Head of caudate nucleus (tissue), 42 donors: ENCODE measurements at regions not wholly inside any gene's neighbourhood (a gene's known extent, or its start where the extent isn't known, plus 50 kb on each side); places are given as distances from the start of the nearest gene placed in this dataset.
A peak's percentile ranks its signal among the peaks of the same experiment; 100 is the strongest.
"Not testable (repeated sequence)": the region's sequence is repeated elsewhere in the genome, so short reads cannot be mapped to it uniquely, and the experiment has no call there.

Experiments used
- DNase-seq, 42 donors: peaks; one replicate each; pipeline versions ENCODE4 v3.0.0 to v3.0.0-alpha.2; 2020 to 2021; ENCODE audit warnings: mixed read lengths in 7 of 42
- intact Hi-C: fragments of 100-400 bp; cut with DNase I; formaldehyde crosslinking; loops from one replicate; pipeline ENCODE4 v1.15.0; 2022

- DNase-seq, result no peak
- intact Hi-C loops, result no loop called here
Observed at GRCh38 chr18:37874721-37875120, 309.1 kb upstream of the CELF4 start.

GRCh38 chr18:37873416-37873815, 307.8 kb upstream of the CELF4 start:
- DNase-seq, result no peak
- intact Hi-C loops, result no loop called here

- intact Hi-C loops, result no loop called here
- no peak for DNase-seq
Observed at GRCh38 chr18:37872562-37872961, 307.0 kb upstream of the CELF4 start.

- DNase-seq, result peak in 2 of 42 donors; percentile 7 to 37
Observed at GRCh38 chr18:37871561-37871960, 306.0 kb upstream of the CELF4 start.

GRCh38 chr18:37869051-37869450, 303.5 kb upstream of the CELF4 start:
- intact Hi-C loops, result no loop called here
- no peak for DNase-seq

More at GRCh38 chr18:37871561-37871960, 306.0 kb upstream of the CELF4 start:
- intact Hi-C loops, result no loop called here

GRCh38 chr18:37864122-37864521, 298.5 kb upstream of the CELF4 start:
- no peak for DNase-seq
- intact Hi-C loops, result no loop called here

GRCh38 chr18:37861981-37862380, 296.4 kb upstream of the CELF4 start:
- DNase-seq, result no peak
- intact Hi-C loops, result no loop called here

- no peak for DNase-seq
- intact Hi-C loops, result no loop called here
Observed at GRCh38 chr18:37854396-37854795, 288.8 kb upstream of the CELF4 start.

GRCh38 chr18:37853706-37854105, 288.1 kb upstream of the CELF4 start:
- no peak for DNase-seq
- intact Hi-C loops, result no loop called here

GRCh38 chr18:37852464-37852863, 286.9 kb upstream of the CELF4 start:
- intact Hi-C loops, result no loop called here
- DNase-seq, result no peak

- intact Hi-C loops, result no loop called here
- DNase-seq, result no peak
Observed at GRCh38 chr18:37847544-37847943, 281.9 kb upstream of the CELF4 start.

- no peak for DNase-seq
- intact Hi-C loops, result no loop called here
Observed at GRCh38 chr18:37846996-37847395, 281.4 kb upstream of the CELF4 start.

GRCh38 chr18:37845498-37845897, 279.9 kb upstream of the CELF4 start:
- DNase-seq, result no peak
- intact Hi-C loops, result no loop called here

GRCh38 chr18:37844209-37844970, 278.8 kb upstream of the CELF4 start:
- intact Hi-C loops, result no loop called here
- no peak for DNase-seq

- DNase-seq, result no peak
- intact Hi-C loops, result no loop called here
Observed at GRCh38 chr18:37838083-37838482, 272.5 kb upstream of the CELF4 start.

- intact Hi-C loops, result no loop called here
Observed at GRCh38 chr18:37836071-37836970, 270.7 kb upstream of the CELF4 start.

GRCh38 chr18:37832010-37832695, 266.6 kb upstream of the CELF4 start:
- DNase-seq, intact Hi-C loops: not testable (repeated sequence)

More at GRCh38 chr18:37836071-37836970, 270.7 kb upstream of the CELF4 start:
- no peak for DNase-seq

- intact Hi-C loops, result no loop called here
- no peak for DNase-seq
Observed at GRCh38 chr18:37812961-37813360, 247.4 kb upstream of the CELF4 start.

- no peak for DNase-seq
- intact Hi-C loops, result no loop called here
Observed at GRCh38 chr18:37805773-37806404, 240.3 kb upstream of the CELF4 start.
